Epithelial cell of esophagus (primary cell): ENCODE measurements at regions not wholly inside any gene's neighbourhood (a gene's known extent, or its start where the extent isn't known, plus 50 kb on each side); places are given as distances from the start of the nearest gene placed in this dataset.

Source experiments
- DNase-seq: peaks from one replicate; pipeline ENCODE4 v3.0.0; 2010; ENCODE audit warnings: low read depth
- H3K4me3 ChIP-seq: 2 replicates; pipeline ENCODE4 v1.5.1; 2011; ENCODE audit warnings: mild to moderate bottlenecking, low read length, control low read depth
- CTCF ChIP-seq: IDR thresholded peaks from 2 replicates; pipeline ENCODE4 v1.5.1; 2011; ENCODE audit warnings: low read depth, mild to moderate bottlenecking, low read length, control low read depth, inconsistent platforms; ENCODE audit not compliant: insufficient read depth; ENCODE audit errors: missing control alignments

DNA sequence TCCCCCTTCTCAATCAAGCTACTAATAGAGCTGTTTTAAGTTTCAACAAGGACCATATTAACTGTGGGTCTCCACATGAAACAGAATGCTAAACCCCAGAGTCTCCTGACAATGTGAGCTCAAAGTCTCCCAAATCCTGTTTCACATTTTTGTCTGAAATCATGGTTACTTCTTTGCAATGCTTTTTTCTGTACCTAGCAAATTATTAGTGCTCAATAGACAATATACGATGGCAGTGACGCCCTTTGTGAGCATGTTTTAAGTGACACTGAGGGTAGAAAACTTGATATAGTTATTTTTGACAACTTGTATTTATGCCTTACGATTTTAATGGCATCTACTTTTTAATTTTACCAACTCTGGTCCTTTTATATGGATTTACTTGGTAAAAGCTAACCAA is 85.4 kb upstream of the SOX5 start:
- no peak overlapping the region for H3K4me3 ChIP-seq
- DNase-seq = no peak
- TF ChIP-seq CTCF = no peak

DNA sequence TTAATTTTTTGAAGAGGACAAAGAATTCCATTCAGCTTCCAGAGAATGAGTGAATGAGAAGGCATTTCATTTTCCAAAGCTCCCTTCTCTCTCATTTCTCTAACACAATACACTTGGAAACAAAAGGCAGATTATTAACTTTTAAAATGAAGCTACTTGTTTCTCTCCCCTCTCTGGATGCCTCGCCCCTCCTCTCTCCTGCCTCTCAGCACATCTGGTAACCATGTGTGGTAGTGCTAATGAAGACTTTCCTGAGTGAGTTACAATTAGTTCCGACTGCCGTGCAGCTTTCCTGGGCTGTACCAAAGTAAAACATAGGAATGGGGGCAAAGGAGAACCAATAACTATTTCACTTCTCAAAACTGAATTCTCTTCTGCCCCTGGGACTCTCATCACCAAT is 84.7 kb upstream of the SOX5 start:
- TF ChIP-seq CTCF = no peak
- H3K4me3 ChIP-seq = no peak overlapping the region
- no peak for DNase-seq

GRCh38 chr12:24027352-24027751 is 77.9 kb upstream of the SOX5 start:
- no peak for TF ChIP-seq CTCF
- no peak overlapping the region for H3K4me3 ChIP-seq
- no peak for DNase-seq

DNA sequence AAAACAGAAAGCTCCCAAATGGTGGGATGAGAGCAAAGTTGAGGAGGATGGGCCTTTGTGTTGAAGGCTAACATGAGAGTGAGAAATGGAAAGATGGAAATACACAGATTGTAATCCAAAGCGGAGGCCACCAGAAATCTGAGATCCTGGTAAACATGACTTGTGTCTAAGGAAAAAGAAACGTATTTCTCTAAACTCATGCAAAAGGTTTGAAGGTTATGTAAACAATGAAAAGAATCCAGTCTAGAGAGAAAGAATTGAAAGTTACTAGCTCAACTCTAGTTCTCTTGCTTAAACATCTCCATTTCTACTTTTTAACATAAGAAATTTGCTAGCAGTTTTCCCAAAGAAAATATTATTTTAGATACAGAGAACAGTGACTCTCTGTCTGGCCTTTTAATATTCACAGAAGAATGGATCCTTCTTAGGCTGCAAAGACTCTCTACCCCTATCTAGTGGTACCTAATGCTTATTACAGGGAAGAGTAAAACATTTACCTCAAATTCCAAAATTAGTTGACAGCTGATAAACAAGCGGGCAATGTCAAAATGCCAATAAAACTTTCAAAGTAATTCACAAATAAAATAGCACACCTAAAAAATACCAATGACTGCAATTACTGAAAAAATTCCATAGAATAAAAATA is 75.8 kb upstream of the SOX5 start:
- H3K4me3 ChIP-seq = no peak overlapping the region
- peak; percentile 55 for TF ChIP-seq CTCF
- DNase-seq = peak; percentile 14

GRCh38 chr12:24023081-24023480 is 73.6 kb upstream of the SOX5 start:
- no peak overlapping the region for H3K4me3 ChIP-seq
- no peak for TF ChIP-seq CTCF
- no peak for DNase-seq

GRCh38 chr12:24021164-24021502 is 71.7 kb upstream of the SOX5 start:
- DNase-seq = no peak
- no peak overlapping the region for H3K4me3 ChIP-seq
- TF ChIP-seq CTCF = no peak

GRCh38 chr12:24020397-24021163 is 71.1 kb upstream of the SOX5 start:
- no peak overlapping the region for H3K4me3 ChIP-seq
- TF ChIP-seq CTCF = no peak
- DNase-seq = no peak
